ENCODE measurements at regions not wholly inside any gene's neighbourhood (a gene's known extent, or its start where the extent isn't known, plus 50 kb on each side); places are given as distances from the start of the nearest gene placed in this dataset.
"Not testable (repeated sequence)": the region's sequence is repeated elsewhere in the genome, so short reads cannot be mapped to it uniquely, and the experiment has no call there.

DNA sequence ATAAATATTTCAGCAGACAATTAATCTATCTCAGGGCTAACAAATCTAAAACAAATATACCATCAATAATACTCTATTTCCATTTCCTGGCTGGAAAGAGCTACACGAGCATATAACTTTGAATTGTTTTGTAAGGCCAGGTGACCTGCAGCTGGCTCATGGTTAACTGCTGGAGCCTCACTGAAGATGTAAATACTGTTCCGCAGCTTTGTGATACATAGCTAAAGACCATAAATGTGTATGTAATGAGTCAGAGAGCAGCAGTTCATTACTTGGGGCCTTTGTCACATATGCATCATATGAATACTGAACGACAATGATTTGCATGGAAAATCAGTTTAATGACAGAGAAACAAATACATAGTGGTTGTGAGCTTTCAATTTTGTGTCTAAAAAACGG, 109.4 kb upstream of the CCN2 start:
- no peak for DNase-seq (ENCODE audit: low read depth in 4 of 4, low spot score in 3 of 4)

- DNase-seq (ENCODE audit: low read depth in 4 of 4, low spot score in 3 of 4): no peak
Measured at GRCh38 chr6:132058975-132059374, 107.8 kb upstream of the CCN2 start.

DNA sequence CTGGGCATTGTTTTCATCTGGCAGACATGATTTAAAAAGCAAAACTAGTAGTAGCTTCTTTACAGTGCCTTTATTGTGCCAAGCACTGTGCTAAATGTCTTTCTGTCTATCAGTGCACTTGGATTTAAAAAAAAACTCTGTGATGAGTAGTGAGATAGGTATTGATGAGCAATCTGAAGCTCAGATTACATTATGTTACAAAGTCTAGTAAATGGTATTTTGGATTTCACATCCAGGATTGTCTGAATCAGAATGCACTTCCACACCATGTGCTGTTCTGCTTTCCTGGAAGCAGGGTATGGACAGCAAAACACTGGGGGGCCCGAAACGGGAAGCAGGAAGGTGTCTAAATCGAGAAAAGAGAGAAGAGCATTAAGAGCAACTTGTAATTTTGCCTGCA, 103.4 kb upstream of the CCN2 start:
- no peak for DNase-seq (ENCODE audit: low read depth in 4 of 4, low spot score in 3 of 4)

DNA sequence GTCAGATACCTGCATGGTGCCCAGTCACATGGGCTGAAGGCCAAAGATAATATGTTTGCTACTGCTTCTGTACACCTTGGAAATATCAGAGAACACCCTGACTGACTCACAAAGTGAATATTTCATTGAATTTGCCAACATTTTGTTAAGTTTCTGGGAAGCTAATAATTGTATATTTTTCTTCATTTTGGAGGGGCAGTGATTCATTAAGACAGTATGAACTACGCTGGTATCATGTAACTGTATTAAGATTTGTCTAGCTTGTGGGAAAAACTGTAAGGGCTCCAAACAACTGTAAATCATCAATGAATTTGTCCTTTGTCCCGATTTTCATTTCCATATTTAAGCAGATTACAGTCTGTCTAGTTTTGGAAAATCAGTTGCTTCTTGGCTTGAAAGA, 102.3 kb upstream of the CCN2 start:
- DNase-seq (ENCODE audit: low read depth in 4 of 4, low spot score in 3 of 4): no peak

DNA sequence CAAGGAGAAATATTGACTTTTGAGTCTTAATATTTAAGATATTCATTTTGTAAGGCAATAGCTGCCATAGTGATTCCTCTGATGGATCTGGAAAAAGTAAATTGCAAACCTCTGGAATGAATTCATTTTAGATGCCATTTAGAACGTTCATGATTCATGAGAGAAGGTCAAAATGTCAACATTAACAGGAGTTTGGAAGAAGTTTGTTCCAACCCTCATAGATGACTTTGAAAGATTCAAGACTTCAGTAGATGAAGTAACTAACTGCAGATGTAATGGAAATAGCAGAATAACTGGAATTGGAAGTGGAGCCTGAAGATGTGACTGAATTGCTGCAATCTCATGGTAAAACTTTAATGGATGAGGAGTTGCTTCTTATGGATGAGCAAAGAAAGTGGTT, 100.9 kb upstream of the CCN2 start:
- DNase-seq (ENCODE audit: low read depth in 4 of 4, low spot score in 3 of 4): no peak

DNA sequence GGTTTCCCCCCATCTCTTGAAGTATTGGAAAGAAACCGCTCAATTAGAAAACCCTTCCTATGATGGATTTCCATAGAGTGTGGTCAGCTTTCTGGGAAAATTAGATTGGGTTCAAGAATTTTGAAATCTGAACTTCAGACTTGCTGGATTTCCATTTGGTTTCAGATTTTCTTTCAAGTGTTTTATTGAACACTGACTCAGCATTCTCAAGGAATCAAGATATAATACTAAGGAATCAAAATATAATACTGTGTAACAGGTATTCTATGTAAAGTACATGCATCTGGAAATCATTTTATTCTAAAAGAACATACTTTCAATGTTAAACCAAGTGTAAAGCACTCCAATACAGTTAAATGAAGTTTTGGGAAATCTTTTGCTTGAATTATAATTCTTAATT, 94.7 kb upstream of the CCN2 start:
- DNase-seq (ENCODE audit: low read depth in 4 of 4, low spot score in 3 of 4): no peak

- no peak for DNase-seq (ENCODE audit: low read depth in 4 of 4, low spot score in 3 of 4)
Measured at GRCh38 chr6:132043148-132043547, 92.0 kb upstream of the CCN2 start.

DNA sequence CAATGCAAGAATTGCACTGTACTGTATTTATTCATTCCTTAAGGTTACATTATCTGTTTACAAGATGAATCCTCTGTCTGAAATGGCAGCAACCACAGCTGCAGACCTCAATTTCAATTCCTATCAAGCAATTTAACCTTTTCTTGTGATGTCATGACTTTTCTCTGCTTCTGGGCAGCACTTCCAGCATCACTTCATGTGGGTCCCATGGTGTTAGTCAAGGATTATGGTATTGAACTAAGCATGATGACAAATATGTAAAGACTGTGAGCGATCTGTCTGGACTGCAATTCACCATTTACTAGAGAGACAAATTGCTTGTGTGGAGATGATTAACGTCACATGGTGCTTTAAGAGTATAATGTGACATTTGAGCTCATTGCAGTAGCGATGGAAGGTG, 90.5 kb upstream of the CCN2 start:
- DNase-seq (ENCODE audit: low read depth in 4 of 4, low spot score in 3 of 4): no peak

DNA sequence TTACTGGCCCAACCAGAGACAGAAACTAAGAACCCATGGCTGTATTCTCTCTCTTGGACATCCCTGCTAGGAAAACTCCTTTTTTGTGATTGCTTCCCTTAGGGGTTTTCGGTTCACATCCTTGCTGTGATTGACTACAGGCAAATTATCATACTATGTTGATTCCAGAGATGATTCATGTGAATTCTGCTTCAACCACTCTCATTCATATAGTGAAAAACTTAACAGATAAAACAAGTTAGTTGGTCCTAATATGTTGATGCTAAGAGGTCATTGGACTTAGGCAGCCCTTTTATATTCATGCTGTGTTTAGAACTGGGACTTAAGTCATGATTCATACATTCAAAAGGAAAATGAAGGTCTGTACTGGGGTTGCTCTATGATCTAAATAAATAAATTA, 76.9 kb upstream of the CCN2 start:
- DNase-seq (ENCODE audit: low read depth in 4 of 4, low spot score in 3 of 4): no peak

- no peak for DNase-seq (ENCODE audit: low read depth in 4 of 4, low spot score in 3 of 4)
Measured at GRCh38 chr6:132025468-132025867, 74.3 kb upstream of the CCN2 start.

GRCh38 chr6:132023490-132023889, 72.3 kb upstream of the CCN2 start:
- DNase-seq (ENCODE audit: low read depth in 4 of 4, low spot score in 3 of 4): no peak

- no peak for DNase-seq (ENCODE audit: low read depth in 4 of 4, low spot score in 3 of 4)
Measured at GRCh38 chr6:132021552-132022375, 70.6 kb upstream of the CCN2 start.

DNA sequence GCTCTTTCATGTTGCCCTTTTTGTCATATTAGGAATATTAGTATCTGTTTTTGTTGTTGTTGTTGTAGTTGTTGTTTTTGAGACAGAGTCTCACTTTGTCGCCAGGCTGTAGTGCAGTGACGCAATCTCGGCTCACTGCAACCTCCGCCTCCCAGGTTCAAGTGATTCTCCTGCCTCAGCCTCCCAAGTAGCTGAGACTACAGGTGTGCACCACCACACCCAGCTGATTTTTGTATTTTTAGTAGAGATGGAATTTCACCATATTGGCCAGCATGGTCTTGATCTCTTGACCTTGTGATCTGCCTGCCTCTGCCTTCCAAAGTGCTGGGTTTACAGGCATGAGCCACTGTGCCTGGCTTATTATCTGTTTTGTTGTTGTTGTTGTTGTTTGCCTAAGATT, 69.7 kb upstream of the CCN2 start:
- DNase-seq (ENCODE audit: low read depth in 4 of 4, low spot score in 3 of 4): not testable (repeated sequence)

DNA sequence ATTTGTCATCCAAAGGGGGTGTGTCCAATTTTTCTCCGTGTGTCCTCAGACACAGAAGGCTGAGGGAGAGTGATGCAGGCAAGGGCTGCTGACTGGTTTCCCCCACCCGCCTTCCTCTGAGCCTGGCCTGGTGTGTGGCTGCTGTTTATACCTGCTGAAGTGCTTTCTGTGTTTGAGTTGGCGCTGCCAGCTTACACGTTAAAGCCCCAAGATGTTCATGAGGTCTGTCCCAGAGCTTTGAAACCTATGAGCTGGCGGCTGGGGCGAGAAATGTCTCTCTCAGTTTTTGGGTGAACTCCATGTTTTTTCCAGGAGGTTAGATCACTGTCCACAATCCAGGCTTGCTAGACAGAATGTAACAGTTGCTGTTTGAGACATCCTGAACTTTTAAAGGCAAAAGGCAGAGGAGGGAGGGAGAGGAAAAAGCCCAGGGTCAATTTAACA, 69.0 kb upstream of the CCN2 start:
- DNase-seq (ENCODE audit: low read depth in 4 of 4, low spot score in 3 of 4): peak in 1 of 4 donors; percentile 27

DNA sequence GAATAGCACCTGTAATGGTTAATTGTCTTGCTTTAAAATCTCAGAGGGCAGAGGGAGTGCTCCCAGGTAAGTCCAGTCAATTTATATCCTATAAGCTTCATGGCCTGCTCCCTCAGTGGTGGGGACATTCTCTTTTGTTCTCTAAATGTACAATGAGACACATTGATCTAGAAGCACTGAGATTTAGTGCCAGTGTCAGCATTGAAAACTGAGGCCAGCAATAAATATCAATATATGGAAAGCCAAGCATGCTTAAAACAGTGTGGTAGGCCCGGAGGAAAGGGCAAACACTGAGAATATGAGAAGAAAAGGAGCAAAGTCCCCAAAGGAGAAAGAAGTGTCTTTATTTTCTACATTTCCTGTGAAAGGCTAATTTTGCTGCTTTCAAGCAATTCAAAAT, 68.4 kb upstream of the CCN2 start:
- DNase-seq (ENCODE audit: low read depth in 4 of 4, low spot score in 3 of 4): no peak

DNA sequence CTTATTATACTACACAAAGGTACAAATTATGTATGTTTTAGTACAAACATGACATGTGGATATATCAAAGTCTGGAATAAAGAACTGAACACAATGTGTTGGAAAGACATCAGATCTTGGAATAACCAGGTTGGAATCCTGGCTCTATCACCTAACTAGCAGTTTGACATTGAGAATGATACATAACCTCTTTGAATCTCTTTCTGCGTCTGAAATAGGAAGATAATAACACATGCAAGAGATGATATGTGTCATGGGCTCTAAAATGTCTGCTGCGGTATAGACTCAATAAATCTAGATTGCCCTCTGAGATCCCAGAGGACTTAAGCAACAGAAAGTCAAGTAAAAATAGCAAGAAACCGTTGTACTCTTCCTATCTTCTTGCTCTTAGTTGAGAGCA, 66.8 kb upstream of the CCN2 start:
- DNase-seq (ENCODE audit: low read depth in 4 of 4, low spot score in 3 of 4): no peak

GRCh38 chr6:132016396-132016795, 65.2 kb upstream of the CCN2 start:
- DNase-seq (ENCODE audit: low read depth in 4 of 4, low spot score in 3 of 4): no peak

DNA sequence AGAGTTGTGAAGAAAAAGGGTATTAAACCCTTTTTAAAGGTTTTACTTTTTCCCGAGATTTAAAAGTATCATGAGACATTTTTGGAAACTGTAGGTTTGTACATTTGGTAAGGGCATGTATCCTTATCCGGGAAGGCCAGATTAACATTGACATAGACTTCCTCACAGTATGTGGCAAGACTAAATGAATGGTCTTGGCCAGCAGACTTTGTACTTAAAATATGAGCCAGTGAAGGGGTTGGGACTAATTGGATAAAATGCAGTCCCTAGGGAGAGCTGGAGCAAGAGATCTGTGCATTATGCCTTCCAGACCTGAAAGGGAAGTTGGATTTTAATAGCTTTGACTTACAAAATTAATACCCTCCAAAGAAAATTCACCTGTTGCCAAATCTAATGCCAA, 60.4 kb upstream of the CCN2 start:
- DNase-seq (ENCODE audit: low read depth in 4 of 4, low spot score in 3 of 4): no peak

DNA sequence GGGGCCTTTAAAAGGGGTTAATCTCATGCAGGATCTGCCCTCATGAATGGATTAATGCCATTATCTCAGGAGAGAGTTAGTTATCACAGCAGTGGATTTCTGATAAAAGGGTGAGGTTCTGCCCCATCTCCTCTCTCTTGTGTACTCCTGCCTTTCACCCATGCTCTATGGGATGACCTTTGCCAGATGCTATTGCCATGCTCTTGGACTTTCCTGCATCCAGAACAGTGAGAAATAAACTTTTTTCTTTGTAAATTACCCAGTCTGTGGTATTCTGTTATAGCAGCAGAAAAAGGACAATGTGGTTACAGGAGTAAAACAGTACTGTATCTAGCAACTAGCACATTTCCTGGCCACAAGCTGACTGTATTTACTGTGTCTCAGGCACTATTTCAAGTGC, 58.0 kb upstream of the CCN2 start:
- DNase-seq (ENCODE audit: low read depth in 4 of 4, low spot score in 3 of 4): no peak

DNA sequence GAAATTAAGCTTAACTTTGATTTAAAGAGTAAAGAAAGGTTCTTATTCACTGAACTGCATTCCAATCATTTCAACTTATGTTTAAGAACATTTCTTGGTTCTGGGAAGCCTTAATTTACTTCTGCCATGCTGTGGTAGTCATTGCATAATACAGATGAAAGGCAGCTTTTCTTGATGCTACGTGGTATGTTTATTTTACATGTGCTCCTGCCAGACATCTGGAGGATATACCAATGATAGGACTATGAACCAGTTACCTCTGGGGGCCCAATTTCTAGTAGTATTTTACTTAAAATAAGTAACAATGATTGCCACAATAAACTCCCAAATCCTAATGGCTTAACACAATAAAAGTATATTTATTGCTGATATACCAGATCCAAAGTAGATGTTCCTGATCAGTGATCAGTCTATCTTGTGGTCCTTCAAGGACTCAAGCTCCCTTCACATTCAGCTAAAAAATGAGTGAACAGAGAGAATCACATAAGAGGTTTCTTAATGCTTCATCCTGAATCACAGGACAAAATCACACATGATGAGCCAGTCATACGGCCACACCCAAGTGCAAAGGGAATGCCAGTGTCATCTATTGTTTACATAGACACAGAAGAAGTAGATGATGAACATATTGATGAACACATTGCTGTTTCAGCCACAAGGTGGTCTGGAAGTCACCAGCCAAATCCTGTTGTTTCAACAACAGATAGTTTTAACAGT, 56.5 kb upstream of the CCN2 start:
- DNase-seq (ENCODE audit: low read depth in 4 of 4, low spot score in 3 of 4): no peak

GRCh38 chr6:132005178-132005577, 54.0 kb upstream of the CCN2 start:
- no peak for DNase-seq (ENCODE audit: low read depth in 4 of 4, low spot score in 3 of 4)

- DNase-seq (ENCODE audit: low read depth in 4 of 4, low spot score in 3 of 4): no peak
Measured at GRCh38 chr6:132004668-132005067, 53.5 kb upstream of the CCN2 start.
